ENCODE measurements at regions not wholly inside any gene's neighbourhood (a gene's known extent, or its start where the extent isn't known, plus 50 kb on each side); places are given as distances from the start of the nearest gene placed in this dataset.

DNA sequence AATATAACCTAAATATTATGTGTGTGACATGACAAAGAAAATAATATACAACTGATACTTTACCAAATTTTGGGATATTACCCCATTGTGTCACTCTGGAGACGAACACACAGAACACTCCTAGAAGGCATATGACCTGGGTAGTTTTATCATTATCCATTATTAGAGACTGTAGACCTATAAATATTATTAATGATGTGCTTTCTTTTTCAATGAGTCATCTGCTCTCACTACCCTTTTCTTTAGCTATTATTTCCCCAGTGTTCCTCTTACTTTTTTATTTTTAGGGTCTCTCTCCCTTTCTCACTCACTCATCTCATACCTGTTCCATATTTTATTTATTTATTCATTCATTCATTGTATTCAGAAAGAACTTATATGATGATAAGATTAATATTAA lies 143.3 kb upstream of the ITGA4 start:
- no peak for FAIRE-seq
- 0% methylated on average over 1 of the region's 1 CpG for WGBS (ENCODE audit: low lambda C conversion rate)

More for the DNA sequence above, 143.3 kb upstream of the ITGA4 start:
- ATAC-seq (no peak), DNase-seq (ENCODE audit: low spot score) (no peak)
- no peaks in the 10 kb centered on the region for H3K36me3 ChIP-seq (replicated peaks in 1 of 2; ENCODE audit: control insufficient read depth in 1 of 2, insufficient read depth in 2 of 2, low read length in 2 of 2)
- ChIA-PET POLR2A (no interaction called here), CTCF (ENCODE audit: low intra/inter-chr PET ratio, low total read pairs) (no interaction called here)
- no TSS peak for BruUV-seq (replicated peaks)
- no peak overlapping the region for H3K4me2 ChIP-seq (ENCODE audit: low read depth, low read length)
- H3K9me3 ChIP-seq (ENCODE audit: low read length), result no peaks in the 10 kb centered on the region
- H3K27ac ChIP-seq (ENCODE audit: extremely low read length, insufficient read depth, low read length), result no peak overlapping the region
- H3K4me1 ChIP-seq (ENCODE audit: insufficient read depth, low read length), result no peaks in the 10 kb centered on the region
- no peaks in the 10 kb centered on the region for H3K79me2 ChIP-seq (ENCODE audit: insufficient read depth, low read length)
- H3K4me3 ChIP-seq (replicated peaks in 1 of 3; ENCODE audit: insufficient read depth in 1 of 3, low read depth in 2 of 3, low read length in 3 of 3), result no peak overlapping the region
- H3K9ac ChIP-seq (ENCODE audit: insufficient read depth, low read depth, low read length), result no peak overlapping the region
- no peak for TF ChIP-seq ESRRA (CRISPR knock-in tag; IDR thresholded peaks at IDR 0.05; ENCODE audit: low read depth)
- TF ChIP-seq ZBTB38 (CRISPR knock-in tag; IDR thresholded peaks at IDR 0.05), result no peak
- TF ChIP-seq ZNF12 (CRISPR knock-in tag; IDR thresholded peaks at IDR 0.05), result no peak
- no peak for TF ChIP-seq DR1 (CRISPR knock-in tag; IDR thresholded peaks at IDR 0.05)
- no peak for TF ChIP-seq SPEN (CRISPR knock-in tag; IDR thresholded peaks at IDR 0.05; ENCODE audit: low read depth)
- no peak for TF ChIP-seq SRY (CRISPR knock-in tag; IDR thresholded peaks at IDR 0.05)
- TF ChIP-seq TMF1 (CRISPR knock-in tag; IDR thresholded peaks at IDR 0.05; ENCODE audit: low read depth), result no peak
- no peak for TF ChIP-seq SIX4 (CRISPR knock-in tag; IDR thresholded peaks at IDR 0.05)
- TF ChIP-seq, protein P1, sequence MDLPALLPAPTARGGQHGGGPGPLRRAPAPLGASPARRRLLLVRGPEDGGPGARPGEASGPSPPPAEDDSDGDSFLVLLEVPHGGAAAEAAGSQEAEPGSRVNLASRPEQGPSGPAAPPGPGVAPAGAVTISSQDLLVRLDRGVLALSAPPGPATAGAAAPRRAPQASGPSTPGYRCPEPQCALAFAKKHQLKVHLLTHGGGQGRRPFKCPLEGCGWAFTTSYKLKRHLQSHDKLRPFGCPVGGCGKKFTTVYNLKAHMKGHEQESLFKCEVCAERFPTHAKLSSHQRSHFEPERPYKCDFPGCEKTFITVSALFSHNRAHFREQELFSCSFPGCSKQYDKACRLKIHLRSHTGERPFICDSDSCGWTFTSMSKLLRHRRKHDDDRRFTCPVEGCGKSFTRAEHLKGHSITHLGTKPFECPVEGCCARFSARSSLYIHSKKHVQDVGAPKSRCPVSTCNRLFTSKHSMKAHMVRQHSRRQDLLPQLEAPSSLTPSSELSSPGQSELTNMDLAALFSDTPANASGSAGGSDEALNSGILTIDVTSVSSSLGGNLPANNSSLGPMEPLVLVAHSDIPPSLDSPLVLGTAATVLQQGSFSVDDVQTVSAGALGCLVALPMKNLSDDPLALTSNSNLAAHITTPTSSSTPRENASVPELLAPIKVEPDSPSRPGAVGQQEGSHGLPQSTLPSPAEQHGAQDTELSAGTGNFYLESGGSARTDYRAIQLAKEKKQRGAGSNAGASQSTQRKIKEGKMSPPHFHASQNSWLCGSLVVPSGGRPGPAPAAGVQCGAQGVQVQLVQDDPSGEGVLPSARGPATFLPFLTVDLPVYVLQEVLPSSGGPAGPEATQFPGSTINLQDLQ (CRISPR knock-in tag; IDR thresholded peaks at IDR 0.05), result no peak
- TF ChIP-seq HNRNPK (IDR thresholded peaks at IDR 0.05; ENCODE audit: low read depth, low read length, poor library complexity, severe bottlenecking), result no peak
- no peak for TF ChIP-seq CREB1 (IDR thresholded peaks at IDR 0.05)
- no peak for TF ChIP-seq CREB1 (CRISPR knock-in tag; IDR thresholded peaks at IDR 0.05)
- TF ChIP-seq ARID2 (CRISPR knock-in tag; IDR thresholded peaks at IDR 0.05; ENCODE audit: borderline replicate concordance), result no peak
- no peak for TF ChIP-seq ZNF790 (CRISPR knock-in tag; IDR thresholded peaks at IDR 0.05; ENCODE audit: borderline replicate concordance)
- no peak for TF ChIP-seq KLF9 (CRISPR knock-in tag; IDR thresholded peaks at IDR 0.05; ENCODE audit: low read depth)
- no peak for TF ChIP-seq ZNF678 (CRISPR knock-in tag; IDR thresholded peaks at IDR 0.05)
- TF ChIP-seq, protein P2, sequence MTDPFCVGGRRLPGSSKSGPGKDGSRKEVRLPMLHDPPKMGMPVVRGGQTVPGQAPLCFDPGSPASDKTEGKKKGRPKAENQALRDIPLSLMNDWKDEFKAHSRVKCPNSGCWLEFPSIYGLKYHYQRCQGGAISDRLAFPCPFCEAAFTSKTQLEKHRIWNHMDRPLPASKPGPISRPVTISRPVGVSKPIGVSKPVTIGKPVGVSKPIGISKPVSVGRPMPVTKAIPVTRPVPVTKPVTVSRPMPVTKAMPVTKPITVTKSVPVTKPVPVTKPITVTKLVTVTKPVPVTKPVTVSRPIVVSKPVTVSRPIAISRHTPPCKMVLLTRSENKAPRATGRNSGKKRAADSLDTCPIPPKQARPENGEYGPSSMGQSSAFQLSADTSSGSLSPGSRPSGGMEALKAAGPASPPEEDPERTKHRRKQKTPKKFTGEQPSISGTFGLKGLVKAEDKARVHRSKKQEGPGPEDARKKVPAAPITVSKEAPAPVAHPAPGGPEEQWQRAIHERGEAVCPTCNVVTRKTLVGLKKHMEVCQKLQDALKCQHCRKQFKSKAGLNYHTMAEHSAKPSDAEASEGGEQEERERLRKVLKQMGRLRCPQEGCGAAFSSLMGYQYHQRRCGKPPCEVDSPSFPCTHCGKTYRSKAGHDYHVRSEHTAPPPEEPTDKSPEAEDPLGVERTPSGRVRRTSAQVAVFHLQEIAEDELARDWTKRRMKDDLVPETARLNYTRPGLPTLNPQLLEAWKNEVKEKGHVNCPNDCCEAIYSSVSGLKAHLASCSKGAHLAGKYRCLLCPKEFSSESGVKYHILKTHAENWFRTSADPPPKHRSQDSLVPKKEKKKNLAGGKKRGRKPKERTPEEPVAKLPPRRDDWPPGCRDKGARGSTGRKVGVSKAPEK (CRISPR knock-in tag; IDR thresholded peaks at IDR 0.05; ENCODE audit: borderline replicate concordance), result no peak
- no peaks in the 10 kb centered on the region for H3K27me3 ChIP-seq (ENCODE audit: control insufficient read depth in 1 of 2, insufficient read depth in 2 of 2, low read length in 2 of 2)
- no peak overlapping the region for H2AFZ ChIP-seq (ENCODE audit: low read length)
- no peaks in the 10 kb centered on the region for H4K20me1 ChIP-seq (ENCODE audit: insufficient read depth, low read length)
- intact Hi-C loops (cut with micrococcal nuclease; ENCODE audit: unreplicated experiment), result no loop called here
- in situ Hi-C loops (cut with HindIII; ENCODE audit: extremely low pct_ligation_motif_present, low pct_unique_long_range_greater_than_20kb), result no loop called here

All from HepG2 (cell line).